ENCODE measurements at regions not wholly inside any gene's neighbourhood (a gene's known extent, or its start where the extent isn't known, plus 50 kb on each side); places are given as distances from the start of the nearest gene placed in this dataset.

DNA sequence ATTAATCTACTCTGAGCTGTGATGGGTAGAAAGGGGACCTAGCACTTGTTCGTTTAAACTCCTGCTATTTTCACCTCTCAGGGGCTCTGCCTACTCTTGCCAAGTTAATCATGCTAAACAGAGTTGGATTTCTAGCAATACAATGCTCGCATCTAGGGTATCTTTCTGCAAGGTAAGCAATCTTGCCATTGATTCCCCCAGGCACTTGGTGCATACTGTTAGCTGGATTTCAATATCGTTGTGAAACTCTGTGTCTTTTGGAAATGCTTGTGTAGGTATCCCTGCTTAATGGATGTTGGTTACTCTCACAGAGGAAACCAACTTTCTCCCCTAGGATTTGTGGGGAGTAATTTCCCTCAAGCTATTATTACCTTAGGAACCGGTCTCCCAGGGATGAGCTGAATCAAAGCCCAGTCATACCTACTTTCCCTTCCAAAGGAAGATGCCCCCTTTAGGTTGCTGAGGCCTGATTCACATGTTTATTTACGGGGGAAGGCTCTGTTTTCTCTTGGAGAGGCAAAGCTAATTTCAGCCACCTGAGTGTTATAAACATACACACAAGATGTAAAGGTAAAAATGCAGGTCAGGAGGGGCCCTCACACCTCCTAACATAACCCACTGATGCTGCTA, 366.8 kb downstream of the FBXW7 start:
- no peak for DNase-seq (ENCODE audit: low read depth, low spot score)
- H3K4me3 ChIP-seq (ENCODE audit: low read length), result no peak overlapping the region

DNA sequence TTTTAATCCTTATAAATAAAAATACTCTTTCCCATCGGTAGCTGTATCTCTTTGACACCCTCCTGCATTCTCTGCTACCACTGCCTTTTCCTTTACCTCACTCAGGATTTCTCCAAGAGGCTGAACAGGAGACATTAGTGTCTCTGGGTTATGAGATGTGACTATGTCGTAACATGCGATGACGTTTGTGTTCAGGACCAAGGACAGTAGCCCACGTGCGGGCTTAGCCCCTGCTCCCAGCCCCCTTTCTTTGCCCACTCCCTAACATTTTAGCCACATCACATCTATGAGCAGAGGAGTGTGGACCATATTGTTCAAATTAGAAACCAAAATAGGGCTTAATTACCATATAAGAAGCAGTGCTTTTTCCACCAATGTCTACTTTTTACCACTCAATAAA, 369.3 kb downstream of the FBXW7 start:
- no peak for DNase-seq (ENCODE audit: low read depth, low spot score)
- no peak overlapping the region for H3K4me3 ChIP-seq (ENCODE audit: low read length)

DNA sequence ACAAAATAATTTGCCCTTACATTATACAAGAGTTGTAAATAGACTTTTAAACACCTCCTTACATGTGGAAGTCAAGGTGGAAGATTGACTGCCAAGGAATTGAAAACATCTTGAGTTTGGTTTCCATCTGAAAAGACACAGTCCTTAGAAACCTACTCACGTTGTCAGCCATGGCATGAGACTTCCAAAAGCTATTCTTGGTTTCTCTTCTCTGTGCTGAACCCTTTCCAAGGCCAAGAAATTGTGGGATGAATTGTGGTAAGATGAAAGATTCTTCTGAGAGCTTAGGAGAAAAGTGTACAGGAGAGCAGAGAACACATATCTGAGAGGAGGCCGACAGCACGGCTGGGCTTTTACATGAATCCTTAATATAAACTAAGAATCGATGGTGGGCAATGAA, 370.0 kb downstream of the FBXW7 start:
- no peak overlapping the region for H3K4me3 ChIP-seq (ENCODE audit: low read length)
- DNase-seq (ENCODE audit: low read depth, low spot score), result no peak

DNA sequence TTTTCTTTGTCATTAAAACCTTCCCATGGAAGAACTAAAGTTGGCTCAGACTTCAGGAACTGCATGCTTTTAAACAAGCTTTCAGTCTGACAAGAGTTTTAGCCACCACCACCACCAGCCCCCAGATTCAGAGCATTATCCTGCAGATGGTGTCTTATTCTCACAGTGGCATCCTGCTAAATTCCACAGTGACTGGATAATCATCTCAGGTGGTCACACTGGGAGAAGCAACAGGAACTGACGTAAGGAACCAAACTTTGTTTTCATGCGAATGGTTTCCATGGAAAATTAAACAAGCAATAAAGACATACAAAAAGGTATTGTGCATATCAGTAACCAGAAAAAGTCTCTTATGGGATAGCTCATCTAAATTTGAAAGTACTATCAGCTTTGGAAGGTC, 370.7 kb downstream of the FBXW7 start:
- no peak for DNase-seq (ENCODE audit: low read depth, low spot score)
- no peak overlapping the region for H3K4me3 ChIP-seq (ENCODE audit: low read length)

DNA sequence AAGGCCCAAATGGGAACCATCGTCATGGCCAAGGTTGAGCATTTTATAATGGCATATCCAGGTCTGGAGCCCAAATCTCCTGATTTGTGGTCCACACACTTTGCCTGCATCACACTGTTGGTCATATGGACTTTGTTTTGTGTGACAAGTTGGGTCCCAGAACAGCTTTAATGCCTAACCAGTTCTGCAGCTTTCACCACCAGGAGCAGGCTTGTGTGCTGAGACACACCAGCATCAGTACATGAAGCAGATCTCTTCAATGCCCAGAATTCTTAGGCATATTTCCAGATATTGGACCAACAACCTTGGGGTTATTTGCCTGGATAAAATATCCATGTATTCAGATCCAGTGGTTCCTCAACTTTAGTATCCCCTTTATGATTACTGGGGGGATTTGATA, 371.3 kb downstream of the FBXW7 start:
- no peak for DNase-seq (ENCODE audit: low read depth, low spot score)
- H3K4me3 ChIP-seq (ENCODE audit: low read length), result no peak overlapping the region

DNA sequence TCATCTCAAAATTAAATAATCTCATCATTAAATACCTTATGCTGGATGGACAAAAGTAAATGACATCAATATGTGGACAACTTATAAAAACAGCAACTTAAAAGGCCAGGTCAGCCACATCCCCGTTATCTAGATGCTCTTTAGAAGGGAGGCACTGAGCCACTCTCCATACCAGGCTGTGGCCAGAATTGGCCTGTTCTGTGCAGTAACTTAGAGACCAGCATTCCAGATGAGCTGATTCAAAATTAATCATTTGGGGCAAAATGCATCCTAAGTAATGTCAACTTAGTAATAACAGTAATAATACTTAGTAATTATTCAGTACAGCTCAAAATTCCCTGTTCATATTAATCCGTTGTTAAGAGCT, 373.6 kb downstream of the FBXW7 start:
- no peak for DNase-seq (ENCODE audit: low read depth, low spot score)
- no peak overlapping the region for H3K4me3 ChIP-seq (ENCODE audit: low read length)

DNA sequence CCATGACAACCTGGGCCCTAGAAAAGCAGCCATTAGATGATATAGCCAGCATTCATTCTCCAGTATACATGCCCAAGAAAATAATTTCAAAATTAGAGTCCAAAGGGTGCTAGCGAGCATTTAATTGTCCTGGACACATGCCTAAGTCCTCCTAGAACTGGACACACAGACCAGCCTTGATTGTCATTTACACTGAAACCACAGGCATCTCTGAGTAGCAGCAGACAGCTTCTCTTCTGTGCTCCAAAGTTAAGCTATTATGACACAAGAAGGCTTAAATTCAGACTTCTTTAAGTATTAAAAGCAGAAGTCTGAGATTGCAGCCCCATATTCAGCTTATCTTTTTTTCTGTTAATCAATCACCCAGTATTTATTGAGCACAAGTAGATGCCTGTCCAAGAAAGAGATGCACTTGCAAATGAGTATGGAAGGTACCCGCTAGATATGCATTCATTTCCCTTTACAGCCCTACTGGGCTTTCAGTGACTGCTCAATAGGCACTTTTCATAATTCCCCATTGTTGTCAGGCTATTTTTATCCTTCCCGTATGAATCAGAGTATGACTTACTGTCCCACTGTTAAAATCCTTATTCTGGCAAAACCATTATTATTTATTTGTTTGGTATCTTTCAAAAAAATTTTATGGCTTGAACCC, 374.1 kb downstream of the FBXW7 start:
- no peak for DNase-seq (ENCODE audit: low read depth, low spot score)
- H3K4me3 ChIP-seq (ENCODE audit: low read length), result no peak overlapping the region

DNA sequence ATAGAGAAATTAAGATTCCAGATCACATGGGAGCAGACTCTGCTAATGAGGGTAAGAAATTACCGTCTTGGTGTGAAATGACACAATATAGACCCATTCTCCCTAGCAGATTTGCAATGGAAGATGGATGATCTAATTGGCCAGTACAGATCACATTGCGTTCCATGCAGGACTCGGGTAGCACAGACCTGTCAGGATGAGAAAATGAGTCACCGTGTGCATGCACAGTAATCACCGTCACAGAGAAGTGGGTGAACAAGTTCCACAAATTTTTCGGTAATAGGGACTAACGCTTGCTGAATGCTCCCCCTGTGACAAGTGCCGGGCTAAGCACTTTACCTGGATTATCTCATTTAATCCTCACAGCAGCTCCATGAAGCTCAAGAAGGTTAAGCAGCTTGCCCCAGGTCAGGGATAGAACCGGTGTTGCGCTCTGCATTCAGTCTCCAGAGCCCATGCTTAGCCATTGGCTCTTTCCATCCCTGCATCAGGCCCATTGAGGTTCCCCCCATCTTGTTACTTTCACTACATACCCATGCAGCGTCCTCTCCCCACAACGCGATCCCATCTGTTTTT, 375.6 kb downstream of the FBXW7 start:
- DNase-seq (ENCODE audit: low read depth, low spot score), result no peak
- H3K4me3 ChIP-seq (ENCODE audit: low read length), result no peak overlapping the region

DNA sequence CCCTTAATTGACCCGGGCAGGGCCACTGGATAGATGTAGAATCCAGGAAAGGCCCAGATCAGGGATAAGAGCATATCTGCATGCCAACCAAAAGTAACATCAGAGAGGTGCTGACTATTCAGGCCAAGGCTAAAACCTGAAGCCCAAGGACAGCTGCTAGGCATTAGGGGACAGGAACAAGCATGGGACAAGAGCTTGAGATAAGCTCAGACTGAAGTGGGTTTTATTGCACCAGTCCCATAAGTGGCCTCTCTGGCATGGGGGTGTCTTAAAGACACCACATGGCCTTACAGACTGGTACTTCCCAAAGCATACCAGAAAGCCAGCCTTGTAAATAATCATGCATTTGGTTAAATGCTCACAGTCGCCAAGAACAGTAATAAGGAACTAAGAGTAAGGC, 376.1 kb downstream of the FBXW7 start:
- no peak for DNase-seq (ENCODE audit: low read depth, low spot score)
- no peak overlapping the region for H3K4me3 ChIP-seq (ENCODE audit: low read length)

DNA sequence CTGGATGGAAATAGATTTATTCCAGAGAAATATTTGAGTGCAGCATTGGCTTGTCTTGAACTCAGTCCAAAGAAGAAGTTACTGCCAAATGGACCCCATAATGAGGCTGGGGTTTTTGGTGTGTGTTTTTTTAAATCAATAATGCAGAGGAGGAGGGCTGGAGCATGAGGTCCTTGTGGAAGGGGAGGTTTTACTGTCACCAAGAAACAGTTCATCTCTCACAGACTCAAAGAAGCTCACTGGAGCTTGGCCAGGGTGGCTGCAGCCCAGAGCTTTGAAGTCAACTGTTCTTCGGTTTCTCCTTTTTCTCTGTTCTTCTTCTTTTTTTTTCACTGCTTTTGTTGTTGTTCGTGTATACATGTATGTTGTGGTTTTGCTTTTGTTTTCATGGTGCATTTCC, 377.7 kb downstream of the FBXW7 start:
- DNase-seq (ENCODE audit: low read depth, low spot score), result no peak
- H3K4me3 ChIP-seq (ENCODE audit: low read length), result no peak overlapping the region

DNA sequence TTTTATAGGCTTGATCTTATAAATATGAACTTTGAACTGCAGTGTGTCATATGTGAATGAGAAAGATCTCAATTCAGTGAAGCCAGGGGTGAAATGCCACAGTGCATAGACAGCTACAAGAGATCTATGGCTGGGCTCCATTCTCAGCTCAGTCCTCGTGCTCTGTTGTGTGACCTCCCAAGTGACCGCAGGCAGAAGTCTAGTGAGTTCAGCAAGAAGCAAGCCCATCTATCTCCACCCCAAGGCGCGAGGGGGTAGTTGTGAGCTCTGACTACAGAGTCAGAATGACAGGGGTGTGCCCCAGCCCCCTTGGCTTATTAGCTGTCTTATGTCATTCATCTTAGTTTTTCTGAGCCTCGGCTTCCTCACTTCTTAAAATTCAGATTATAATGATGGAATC, 378.3 kb downstream of the FBXW7 start:
- no peak overlapping the region for H3K4me3 ChIP-seq (ENCODE audit: low read length)

DNA sequence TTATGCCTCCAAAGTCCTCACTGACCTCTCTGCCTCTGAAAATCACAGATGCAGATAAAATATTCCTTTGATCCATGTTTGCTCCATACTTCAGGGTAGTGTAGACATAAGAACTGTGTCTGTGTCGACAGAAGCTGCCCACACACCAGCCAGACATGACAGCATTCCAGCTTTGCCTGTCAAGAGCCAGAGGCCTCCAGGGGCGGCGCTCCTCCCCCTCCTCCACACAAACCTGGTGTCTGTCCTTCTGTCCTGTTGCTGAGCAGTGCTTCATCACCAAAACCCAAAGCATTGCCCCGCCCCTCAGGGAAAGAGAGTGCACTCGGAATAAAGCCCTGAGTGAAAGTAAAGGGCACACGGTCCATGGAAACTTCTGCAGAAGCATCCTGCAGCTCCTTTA, 379.4 kb downstream of the FBXW7 start:
- H3K4me3 ChIP-seq (ENCODE audit: low read length), result no peak overlapping the region
- DNase-seq (ENCODE audit: low read depth, low spot score), result no peak

More for the DNA sequence above, 378.3 kb downstream of the FBXW7 start:
- DNase-seq (ENCODE audit: low read depth, low spot score), result no peak

DNA sequence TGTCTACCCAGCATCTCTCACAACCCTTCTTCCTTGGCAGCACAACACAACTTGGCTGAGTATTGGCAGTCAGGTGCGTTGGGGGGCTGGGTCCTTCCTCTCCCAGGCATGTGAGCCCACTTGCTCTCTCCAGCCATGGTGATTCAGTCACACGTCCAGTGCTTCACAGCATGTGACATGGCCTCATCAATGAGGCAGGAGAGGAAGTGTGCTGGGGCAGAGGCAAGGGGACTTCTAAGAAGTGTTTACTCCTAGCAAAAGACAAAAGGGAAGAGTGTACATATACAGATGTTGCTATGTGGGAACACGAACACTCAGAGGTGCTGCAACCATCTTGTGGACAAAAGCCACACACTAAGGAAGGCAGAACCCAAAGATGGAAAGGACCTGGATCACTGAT, 380.8 kb downstream of the FBXW7 start:
- no peak overlapping the region for H3K4me3 ChIP-seq (ENCODE audit: low read length)
- DNase-seq (ENCODE audit: low read depth, low spot score), result no peak

DNA sequence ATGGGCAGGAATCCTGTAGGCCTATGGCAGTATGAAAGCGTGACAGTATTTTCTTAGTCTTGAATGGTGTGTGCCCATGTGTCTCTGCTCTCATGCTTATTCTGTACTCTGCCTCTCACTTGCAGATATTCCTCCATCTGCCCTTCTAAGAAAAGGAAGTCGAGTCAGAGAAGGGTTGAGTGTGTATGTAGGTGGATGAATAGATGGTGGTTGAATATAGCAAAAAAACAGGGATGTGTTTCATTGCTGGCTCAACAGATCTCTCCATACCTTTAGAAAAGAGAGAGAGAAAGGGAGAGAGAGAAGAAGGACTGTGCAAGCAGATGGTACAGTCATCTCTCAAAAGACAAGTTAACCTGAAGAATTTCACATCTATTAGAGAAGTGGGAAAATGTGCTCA, 381.5 kb downstream of the FBXW7 start:
- DNase-seq (ENCODE audit: low read depth, low spot score), result no peak
- H3K4me3 ChIP-seq (ENCODE audit: low read length), result no peak overlapping the region

DNA sequence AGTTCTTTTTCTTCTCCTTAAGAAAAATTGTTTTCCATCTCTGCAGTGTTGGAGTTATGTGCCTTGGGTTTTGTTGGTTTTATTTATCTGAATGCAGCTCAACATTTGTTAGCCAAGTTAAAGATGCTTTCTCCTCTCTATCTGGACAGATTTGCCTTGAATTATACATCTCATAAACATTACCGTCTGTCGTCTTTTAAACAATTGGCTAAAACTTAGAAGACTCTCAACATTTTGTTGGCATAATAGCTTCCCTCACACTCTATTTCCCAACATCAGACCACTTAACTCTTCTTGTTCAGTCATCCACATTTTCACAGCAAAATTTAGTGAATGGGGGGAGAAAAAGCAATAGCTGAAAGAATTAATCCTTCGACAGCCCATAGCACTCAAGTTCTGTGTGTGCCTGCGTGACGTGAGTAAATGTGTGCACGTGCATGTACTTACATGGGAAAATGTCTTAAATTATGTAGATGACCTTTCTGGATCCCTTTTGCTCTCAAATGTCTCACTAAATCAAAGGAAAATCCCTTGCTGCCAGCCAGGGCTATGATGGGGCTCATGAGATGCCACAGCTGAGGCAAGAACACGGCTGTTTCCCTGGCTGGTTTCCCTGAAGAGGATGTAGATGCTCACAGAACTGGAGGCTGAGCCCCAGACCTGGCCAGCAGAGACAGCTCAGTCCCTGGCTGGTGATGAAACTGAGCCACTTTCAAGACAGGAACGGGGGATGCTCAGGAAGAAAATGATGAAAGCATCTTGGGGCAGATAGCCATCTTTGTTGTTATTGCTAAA, 382.2 kb downstream of the FBXW7 start:
- H3K4me3 ChIP-seq (ENCODE audit: low read length), result no peak overlapping the region
- DNase-seq (ENCODE audit: low read depth, low spot score), result no peak

DNA sequence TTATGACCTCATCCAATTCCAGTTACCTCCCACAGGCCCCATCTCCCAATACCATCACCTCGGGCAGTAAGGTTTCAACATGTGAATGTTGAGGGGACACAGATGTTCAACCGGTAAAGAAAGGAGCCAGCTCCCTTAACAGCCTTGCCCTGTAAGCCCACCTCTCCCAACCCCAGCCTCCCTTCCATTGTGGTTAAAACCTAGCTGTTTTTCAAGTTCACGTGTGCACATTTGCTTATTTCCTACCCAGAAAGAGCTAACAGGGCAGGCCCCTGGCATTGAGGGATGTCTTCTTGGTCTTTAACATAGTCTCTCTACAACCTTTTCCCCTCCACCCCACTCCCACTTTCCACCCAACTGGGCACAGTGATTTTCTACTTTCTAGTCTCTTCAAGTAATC, 385.7 kb downstream of the FBXW7 start:
- peak; percentile 79 for DNase-seq (ENCODE audit: low read depth, low spot score)
- no peak overlapping the region for H3K4me3 ChIP-seq (ENCODE audit: low read length)

DNA sequence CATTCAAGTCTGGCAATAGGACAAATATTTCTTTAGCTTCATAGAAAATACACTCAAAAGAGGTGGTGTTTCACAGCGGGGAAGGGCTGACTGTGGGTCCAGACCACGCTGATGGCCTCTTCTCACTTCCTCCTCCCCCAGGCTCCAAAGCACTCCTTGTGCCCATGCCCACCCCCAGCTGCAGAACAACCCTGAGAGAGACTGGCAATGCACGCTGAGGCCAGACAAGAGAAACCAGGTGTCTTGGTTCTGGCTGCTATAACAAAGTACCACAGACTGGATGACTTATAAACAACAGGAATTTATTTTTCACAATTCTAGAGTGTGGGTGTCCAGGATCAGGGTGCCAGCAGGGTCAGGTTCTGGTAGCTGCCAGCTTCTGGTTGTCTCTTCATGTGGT, 386.1 kb downstream of the FBXW7 start:
- DNase-seq (ENCODE audit: low read depth, low spot score), result no peak
- no peak overlapping the region for H3K4me3 ChIP-seq (ENCODE audit: low read length)

DNA sequence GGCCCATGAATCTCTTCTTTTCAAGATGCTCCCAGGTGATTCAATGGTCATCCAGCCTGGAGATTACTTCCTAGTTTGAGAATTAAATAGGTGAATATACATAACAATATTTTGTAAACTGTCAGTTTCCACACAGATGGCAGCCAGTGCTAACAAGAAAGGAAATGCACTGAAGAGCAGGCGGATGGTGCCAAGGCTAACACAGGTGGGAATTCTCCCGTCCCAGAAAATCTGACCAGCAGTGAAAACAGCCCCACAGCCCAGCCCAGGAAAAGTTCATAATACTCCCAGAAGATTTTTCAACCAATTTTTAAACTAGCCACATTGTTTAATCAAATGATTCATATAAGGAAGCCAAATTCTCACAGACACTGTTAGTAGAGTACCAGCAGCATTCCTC, 387.2 kb upstream of the GATB start:
- no peak for DNase-seq (ENCODE audit: low read depth, low spot score)
- no peak overlapping the region for H3K4me3 ChIP-seq (ENCODE audit: low read length)

DNA sequence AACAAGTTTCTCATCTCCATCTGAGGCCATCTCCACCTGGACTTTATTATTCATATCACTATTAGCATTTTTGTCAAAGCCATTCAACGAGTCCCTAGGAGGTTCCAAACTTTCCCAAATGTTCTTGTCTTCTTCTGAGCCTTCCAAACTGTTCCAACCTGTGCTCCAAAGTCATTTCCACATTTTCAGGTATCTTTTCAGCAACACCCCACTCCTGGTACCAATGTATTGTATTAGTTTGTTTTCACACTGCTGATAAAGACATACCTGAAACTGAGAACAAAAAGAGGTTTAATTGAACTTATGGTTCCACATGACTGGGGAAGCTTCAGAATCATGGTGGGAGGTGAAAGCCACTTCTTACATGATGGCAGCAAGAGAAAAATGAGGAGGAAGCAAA, 385.4 kb upstream of the GATB start:
- DNase-seq (ENCODE audit: low read depth, low spot score), result no peak
- no peak overlapping the region for H3K4me3 ChIP-seq (ENCODE audit: low read length)

DNA sequence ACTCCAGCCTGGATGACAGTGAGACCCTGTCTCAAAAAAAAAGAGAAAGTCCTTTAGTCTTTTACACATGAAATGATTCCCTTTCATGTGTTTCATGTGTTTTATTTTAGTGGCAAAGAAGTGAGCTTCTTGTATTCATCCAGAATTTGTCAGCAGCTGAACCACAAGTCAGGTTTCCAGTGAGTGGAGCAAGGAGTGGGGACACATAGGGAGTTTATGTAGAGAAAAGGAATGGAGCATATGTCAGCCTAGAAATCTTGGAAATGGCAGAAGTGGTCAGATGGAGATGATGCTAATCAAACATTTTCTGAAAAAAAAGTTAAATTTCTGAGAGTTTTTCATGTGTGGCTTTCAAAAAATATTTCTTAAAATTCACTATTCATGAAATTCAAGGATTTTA, 383.0 kb upstream of the GATB start:
- H3K4me3 ChIP-seq (ENCODE audit: low read length), result no peak overlapping the region
- no peak for DNase-seq (ENCODE audit: low read depth, low spot score)
